SK-N-SH treated with all-trans-retinoic acid at 6 μM for 48 hours (cell line): ENCODE measurements at regions not wholly inside any gene's neighbourhood (a gene's known extent, or its start where the extent isn't known, plus 50 kb on each side); places are given as distances from the start of the nearest gene placed in this dataset.

Experiments
- ARNTL ChIP-seq: fragments of 450-650 bp; formaldehyde crosslinking; IDR thresholded peaks from 2 replicates; pipeline ENCODE4 v1.5.0; 2020; ENCODE audit warnings: low read depth, mild to moderate bottlenecking, moderate library complexity, borderline replicate concordance
- PPARA ChIP-seq: fragments of 250-450 bp; sonication (Bioruptor Pico); IDR thresholded peaks from 2 replicates; pipeline ENCODE4 v1.5.0; 2020; ENCODE audit warnings: mild to moderate bottlenecking, borderline replicate concordance
- ZFP30 ChIP-seq: fragments of 450-650 bp; formaldehyde crosslinking; IDR thresholded peaks from 2 replicates; pipeline ENCODE4 v1.5.0; 2022; ENCODE audit warnings: mild to moderate bottlenecking, moderate library complexity
- ZNF8 ChIP-seq: fragments of 450-650 bp; formaldehyde crosslinking; IDR thresholded peaks from 2 replicates; pipeline ENCODE4 v1.5.0; 2020; ENCODE audit warnings: mild to moderate bottlenecking, moderate library complexity
- TF ChIP-seq, protein P1 (sequence below): fragments of 250-450 bp; sonication (Bioruptor Pico); IDR thresholded peaks from 2 replicates; pipeline ENCODE4 v1.5.1; 2020; ENCODE audit warnings: low read depth, mild to moderate bottlenecking, moderate library complexity

DNA sequence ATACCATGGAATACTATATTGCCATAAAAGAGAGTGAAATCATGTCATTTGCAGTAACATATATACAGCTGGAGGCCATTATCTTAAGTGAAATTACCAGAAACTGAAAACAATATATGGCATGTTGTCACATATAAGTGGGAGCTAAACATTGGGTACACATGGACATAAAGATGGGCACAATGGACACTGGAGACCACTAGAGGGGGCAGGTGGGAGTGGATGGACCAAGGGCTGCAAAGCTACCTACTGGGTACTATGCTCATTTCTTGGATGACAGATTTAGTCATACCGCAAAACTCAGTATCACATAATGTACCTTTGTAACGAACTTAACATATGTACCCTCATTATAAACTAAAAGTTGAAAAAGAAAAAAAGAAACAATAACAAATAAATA, 1167.6 kb downstream of the NXPH1 start:
- TF ChIP-seq, protein P1, sequence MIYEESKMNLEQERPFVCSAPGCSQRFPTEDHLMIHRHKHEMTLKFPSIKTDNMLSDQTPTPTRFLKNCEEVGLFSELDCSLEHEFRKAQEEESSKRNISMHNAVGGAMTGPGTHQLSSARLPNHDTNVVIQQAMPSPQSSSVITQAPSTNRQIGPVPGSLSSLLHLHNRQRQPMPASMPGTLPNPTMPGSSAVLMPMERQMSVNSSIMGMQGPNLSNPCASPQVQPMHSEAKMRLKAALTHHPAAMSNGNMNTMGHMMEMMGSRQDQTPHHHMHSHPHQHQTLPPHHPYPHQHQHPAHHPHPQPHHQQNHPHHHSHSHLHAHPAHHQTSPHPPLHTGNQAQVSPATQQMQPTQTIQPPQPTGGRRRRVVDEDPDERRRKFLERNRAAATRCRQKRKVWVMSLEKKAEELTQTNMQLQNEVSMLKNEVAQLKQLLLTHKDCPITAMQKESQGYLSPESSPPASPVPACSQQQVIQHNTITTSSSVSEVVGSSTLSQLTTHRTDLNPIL: no peak
- TF ChIP-seq ARNTL (CRISPR knock-in tag) (no peak), ZNF8 (CRISPR knock-in tag) (no peak), ZFP30 (no peak), PPARA (CRISPR knock-in tag) (no peak)
